IMR-90 (cell line): ENCODE measurements at regions not wholly inside any gene's neighbourhood (a gene's known extent, or its start where the extent isn't known, plus 50 kb on each side); places are given as distances from the start of the nearest gene placed in this dataset.

ENCODE experiments used
- ATAC-seq: fragments of 200-7000 bp; cut with Tn5 transposase; 2 replicates; pipeline ENCODE4 v1.9.1; 2020; ENCODE audit warnings: low read depth, mild to moderate bottlenecking, moderate library complexity
- BruUV-seq: library from RNA; stranded (reverse); fragments of 400-500 nt; replicated peaks from 2 replicates; lab custom pipeline; 2021; lab: Mats Ljungman, UMichigan
- CTCF ChIA-PET: fragments of 300-600 bp; formaldehyde crosslinking; extraction: SDS; loops from one replicate; lab custom pipeline; 2021; ENCODE audit warnings: antibody characterized with exemption; lab: Yijun Ruan, JAX
- POLR2A ChIA-PET: fragments of 300-600 bp; sonication (Branson Sonifier 250); formaldehyde crosslinking; loops from one replicate; lab custom pipeline; 2022; ENCODE audit warnings: antibody characterized with exemption; ENCODE audit not compliant: unreplicated experiment; lab: Charles Lee
- DNase-seq: peaks from one replicate; pipeline ENCODE4 v3.0.0; 2013
- H2AFZ ChIP-seq: replicated peaks from 2 replicates; pipeline ENCODE3; 2013; ENCODE audit warnings: low read length, mild to moderate bottlenecking; ENCODE audit not compliant: poor library complexity
- H2AK5ac ChIP-seq: 2 replicates; pipeline ENCODE4 v1.6.1; 2013; ENCODE audit warnings: low read depth, low read length, inconsistent platforms
- H2AK9ac ChIP-seq: replicated peaks from 2 replicates; pipeline ENCODE3; 2013; ENCODE audit warnings: mild to moderate bottlenecking, low read depth, low read length, moderate library complexity; ENCODE audit not compliant: poor library complexity
- H2BK120ac ChIP-seq: 2 replicates; pipeline ENCODE4 v1.6.1; 2013; ENCODE audit warnings: low read depth, low read length, inconsistent platforms
- H2BK15ac ChIP-seq: 3 replicates; pipeline ENCODE4 v1.6.1; 2013; ENCODE audit warnings: low read depth, low read length, inconsistent platforms
- H2BK20ac ChIP-seq: 2 replicates; pipeline ENCODE4 v1.6.1; 2013; ENCODE audit warnings: low read depth, mild to moderate bottlenecking, inconsistent platforms, low read length, moderate library complexity
- H2BK5ac ChIP-seq: 2 replicates; pipeline ENCODE4 v1.6.1; 2013; ENCODE audit warnings: mild to moderate bottlenecking, low read depth, low read length, inconsistent platforms; ENCODE audit not compliant: poor library complexity, severe bottlenecking
- H3K14ac ChIP-seq: replicated peaks from 2 replicates; pipeline ENCODE4 v1.6.1; 2013; ENCODE audit warnings: low read depth, low read length, inconsistent platforms
- H3K18ac ChIP-seq: 2 replicates; pipeline ENCODE4 v1.6.1; 2013; ENCODE audit warnings: low read depth, low read length, control low read depth
- H3K23ac ChIP-seq: 2 replicates; pipeline ENCODE4 v1.6.1; 2013; ENCODE audit warnings: low read depth, low read length, inconsistent platforms
- H3K27ac ChIP-seq: 2 replicates; pipeline ENCODE4 v1.5.1; 2013; ENCODE audit warnings: mild to moderate bottlenecking, control low read depth, low read length; ENCODE audit not compliant: insufficient read depth
- H3K27me3 ChIP-seq: 2 replicates; pipeline ENCODE4 v1.6.1; 2013; ENCODE audit warnings: low read length; ENCODE audit not compliant: control insufficient read depth, insufficient read depth
- H3K36me3 ChIP-seq: 2 replicates; pipeline ENCODE4 v1.6.1; 2013; ENCODE audit warnings: low read length, mixed read lengths; ENCODE audit not compliant: control insufficient read depth, insufficient read depth
- H3K4ac ChIP-seq: 2 replicates; pipeline ENCODE4 v1.6.1; 2013; ENCODE audit warnings: low read depth, low read length, inconsistent platforms
- H3K4me1 ChIP-seq: 2 replicates; pipeline ENCODE4 v1.6.1; 2013; ENCODE audit warnings: low read length, mixed read lengths; ENCODE audit not compliant: control insufficient read depth, insufficient read depth
- H3K4me2 ChIP-seq: 2 replicates; pipeline ENCODE4 v1.6.1; 2013; ENCODE audit warnings: low read depth, mild to moderate bottlenecking, control low read depth, low read length, moderate library complexity
- H3K4me3 ChIP-seq: 2 replicates; pipeline ENCODE4 v1.5.1; 2013; ENCODE audit warnings: low read depth, mild to moderate bottlenecking, control low read depth, low read length, moderate library complexity; ENCODE audit not compliant: insufficient read depth
- H3K56ac ChIP-seq: 2 replicates; pipeline ENCODE4 v1.6.1; 2013; ENCODE audit warnings: low read length, inconsistent platforms; ENCODE audit not compliant: insufficient read depth; ENCODE audit errors: extremely low read depth
- H3K79me1 ChIP-seq, 2 experiments: 2 replicates each; pipeline ENCODE4 v1.6.1; 2013; ENCODE audit warnings: low read length in 2 of 2, inconsistent platforms in 1 of 2, low read depth in 1 of 2
- H3K9ac ChIP-seq: 2 replicates; pipeline ENCODE4 v1.6.1; 2013; ENCODE audit warnings: low read depth, low read length, control low read depth
- H3K9me1 ChIP-seq: 2 replicates; pipeline ENCODE4 v1.6.1; 2013; ENCODE audit warnings: low read length, inconsistent platforms; ENCODE audit not compliant: insufficient read depth
- H3K9me3 ChIP-seq: 2 replicates; pipeline ENCODE4 v1.6.1; 2013; ENCODE audit warnings: low read length; ENCODE audit not compliant: control insufficient read depth, insufficient read depth
- H4K20me1 ChIP-seq: 2 replicates; pipeline ENCODE4 v1.6.1; 2013; ENCODE audit warnings: low read length, inconsistent platforms; ENCODE audit not compliant: insufficient read depth
- H4K5ac ChIP-seq: 2 replicates; pipeline ENCODE4 v1.6.1; 2013; ENCODE audit warnings: mild to moderate bottlenecking, low read depth, low read length, control low read depth
- H4K8ac ChIP-seq, 2 experiments: 2 replicates each; pipeline ENCODE4 v1.6.1; 2013; ENCODE audit warnings: low read depth in 2 of 2, low read length in 2 of 2, control low read depth in 1 of 2, inconsistent platforms in 1 of 2
- H4K91ac ChIP-seq: 2 replicates; pipeline ENCODE4 v1.6.1; 2013; ENCODE audit warnings: low read depth, low read length, inconsistent platforms; ENCODE audit not compliant: insufficient read depth
- NFE2L2 ChIP-seq: fragments of 150-350 bp; IDR thresholded peaks from 2 replicates; pipeline ENCODE4 v1.6.1; 2016; ENCODE audit warnings: low read depth, mild to moderate bottlenecking, low read length
- WGBS, 2 experiments: methylation state at CpG; one replicate each; pipeline versions ENCODE4 v1.1.5 to v1.1.7; 2013; ENCODE audit warnings: missing lambda C conversion rate in 2 of 2; ENCODE audit not compliant: insufficient read length in 1 of 2; ENCODE audit errors: extremely low coverage in 2 of 2; 5-methylcytosine and 5-hydroxymethylcytosine counted together
- dilution Hi-C: fragments of 300-500 bp; cut with HindIII; formaldehyde crosslinking; loops from one replicate; pipeline ENCODE4 v1.14.3; 2018; ENCODE audit warnings: low sequenced_read_pairs; ENCODE audit not compliant: unreplicated experiment
- in situ Hi-C: fragments of 300-500 bp; cut with MboI; formaldehyde crosslinking; loops from 3 replicates; pipeline ENCODE4 v1.14.3; 2019; ENCODE audit warnings: low sequenced_read_pairs, inconsistent platforms, mixed read lengths
- intact Hi-C: fragments of 100-400 bp; cut with micrococcal nuclease; formaldehyde crosslinking; loops from 2 replicates; pipeline ENCODE4 v1.10.0; 2022

- no peak overlapping the region for H2BK20ac ChIP-seq
Observed at GRCh38 chr5:164652276-164652660, 1146.8 kb downstream of the MAT2B start.

More at GRCh38 chr5:164652276-164652660, 1146.8 kb downstream of the MAT2B start:
- H2BK15ac ChIP-seq: no peak overlapping the region
- H3K9me1 ChIP-seq: no peaks in the 10 kb centered on the region
- no peak overlapping the region for H2AFZ ChIP-seq
- H4K5ac ChIP-seq: no peak overlapping the region
- H2BK120ac ChIP-seq: no peak overlapping the region
- no peaks in the 10 kb centered on the region for H4K20me1 ChIP-seq
- ChIA-PET POLR2A (no interaction called here), CTCF (interaction anchor here (0.9 kb wide), 1 partner anchor 9 kb away, joined by 3 read pairs; no protein-coding TSS in a partner anchor)
- no peak overlapping the region for H3K27ac ChIP-seq
- TF ChIP-seq NFE2L2: no peak
- in situ Hi-C loops: loop anchor here (25.0 kb wide), 1 partner anchor 1090 kb away; no protein-coding TSS in a partner anchor
- H3K79me1 ChIP-seq: no peaks in the 10 kb centered on the region
- WGBS, 2 experiments: no CpG with 5 or more reads among the region's 1 CpG
- no peak overlapping the region for H3K18ac ChIP-seq
- H4K91ac ChIP-seq: no peak overlapping the region
- H3K9me3 ChIP-seq: no peaks in the 10 kb centered on the region
- no peaks in the 10 kb centered on the region for H3K4me1 ChIP-seq
- H3K9ac ChIP-seq: no peak overlapping the region
- no peak overlapping the region for H3K4me2 ChIP-seq
- H3K4me3 ChIP-seq: no peak overlapping the region
- intact Hi-C loops: no loop called here
- no peaks in the 10 kb centered on the region for H3K36me3 ChIP-seq
- dilution Hi-C loops: no loop called here
- H3K14ac ChIP-seq: no peak overlapping the region
- no peak for ATAC-seq
- DNase-seq: no peak
- H2BK5ac ChIP-seq: no peak overlapping the region
- no peak overlapping the region for H3K23ac ChIP-seq
- H2AK9ac ChIP-seq: no peak overlapping the region
- H3K27me3 ChIP-seq: no peaks in the 10 kb centered on the region
- no peak overlapping the region for H3K4ac ChIP-seq
- no peak overlapping the region for H3K56ac ChIP-seq
- no peak overlapping the region for H4K8ac ChIP-seq
- H2AK5ac ChIP-seq: no peak overlapping the region
- BruUV-seq: no TSS peak
